ENCODE measurements at regions not wholly inside any gene's neighbourhood (a gene's known extent, or its start where the extent isn't known, plus 50 kb on each side); places are given as distances from the start of the nearest gene placed in this dataset.

DNA sequence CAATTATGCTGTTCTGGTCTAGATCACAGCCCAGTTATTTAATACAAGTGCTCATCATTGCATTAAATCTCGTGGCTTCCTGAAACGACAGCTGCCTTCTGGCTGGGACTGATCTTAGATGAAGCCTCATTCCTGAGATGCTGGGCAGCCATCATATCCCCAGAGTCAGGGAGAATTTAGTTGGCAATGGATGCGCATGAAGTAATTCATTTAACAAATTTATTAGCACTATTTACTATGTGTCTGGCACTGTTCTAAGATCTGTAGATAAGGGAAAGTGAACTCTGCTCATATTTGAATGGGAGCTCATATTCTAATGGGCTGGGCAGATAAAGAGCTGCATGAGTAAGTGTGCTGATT lies 244.7 kb downstream of the KCNS3 start:
- no peak for TF ChIP-seq CTCF (IDR thresholded peaks at IDR 0.05)
- TF ChIP-seq POLR2A (IDR thresholded peaks at IDR 0.05): no peak
